ENCODE measurements at regions not wholly inside any gene's neighbourhood (a gene's known extent, or its start where the extent isn't known, plus 50 kb on each side); places are given as distances from the start of the nearest gene placed in this dataset.
"Not testable (repeated sequence)": the region's sequence is repeated elsewhere in the genome, so short reads cannot be mapped to it uniquely, and the experiment has no call there.

DNA sequence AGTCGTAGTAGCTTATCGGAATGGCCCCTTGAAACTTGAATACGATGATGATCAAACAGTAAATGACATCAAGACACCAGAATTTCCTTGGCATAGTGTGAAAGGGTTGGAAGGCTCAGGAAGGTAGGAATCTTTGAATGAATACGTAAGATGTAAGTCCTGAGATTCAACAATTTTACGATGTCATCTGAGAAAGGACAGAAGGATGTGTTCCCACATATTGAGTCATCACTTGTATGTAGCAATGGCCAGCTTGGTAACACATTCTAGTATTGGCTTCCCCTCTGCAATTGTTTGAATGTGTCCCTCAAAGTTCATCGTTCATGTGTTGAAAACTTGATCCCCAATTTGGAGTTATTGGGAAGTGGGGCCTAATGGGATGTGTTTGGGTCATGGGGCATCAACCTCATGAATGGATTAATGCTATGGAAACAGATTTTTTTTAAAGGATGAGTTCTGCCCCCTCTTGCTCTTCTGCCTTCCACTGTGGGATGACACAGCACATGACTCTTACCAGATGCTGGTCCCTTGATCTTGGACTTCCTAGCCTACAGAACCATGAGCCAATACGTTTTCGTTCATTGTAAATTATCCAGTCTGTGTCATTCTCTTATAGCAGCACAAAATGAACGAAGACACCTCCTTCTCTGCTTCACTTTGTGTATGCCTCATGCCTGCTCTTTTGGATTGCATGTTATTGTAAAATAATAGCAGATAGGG is 284.6 kb downstream of the BCAT1 start:
- peak; percentile 55 to 71 for DNase-seq

DNA sequence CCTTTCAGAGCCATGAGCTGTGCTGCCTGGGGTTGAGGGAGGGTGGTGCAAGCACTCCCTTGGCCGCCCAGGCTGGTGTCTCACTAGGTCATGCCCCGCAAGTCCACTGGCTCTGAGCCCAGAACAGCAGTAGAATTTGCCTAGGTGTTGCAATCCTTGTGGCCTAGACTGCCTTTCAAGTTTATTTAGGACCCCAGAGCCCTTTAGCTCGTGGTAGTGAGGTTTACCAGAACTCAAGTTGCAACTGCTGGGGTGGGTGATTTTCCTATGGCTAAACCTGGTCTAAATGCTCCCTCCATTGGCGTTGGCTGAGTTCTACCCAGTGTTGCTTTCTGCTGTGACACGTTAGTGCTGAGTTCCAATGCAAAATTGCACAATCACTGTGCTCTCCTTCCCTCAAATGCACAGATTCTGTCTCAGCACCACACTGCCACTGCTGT is 287.2 kb downstream of the BCAT1 start:
- peak; percentile 85 to 91 for DNase-seq

DNA sequence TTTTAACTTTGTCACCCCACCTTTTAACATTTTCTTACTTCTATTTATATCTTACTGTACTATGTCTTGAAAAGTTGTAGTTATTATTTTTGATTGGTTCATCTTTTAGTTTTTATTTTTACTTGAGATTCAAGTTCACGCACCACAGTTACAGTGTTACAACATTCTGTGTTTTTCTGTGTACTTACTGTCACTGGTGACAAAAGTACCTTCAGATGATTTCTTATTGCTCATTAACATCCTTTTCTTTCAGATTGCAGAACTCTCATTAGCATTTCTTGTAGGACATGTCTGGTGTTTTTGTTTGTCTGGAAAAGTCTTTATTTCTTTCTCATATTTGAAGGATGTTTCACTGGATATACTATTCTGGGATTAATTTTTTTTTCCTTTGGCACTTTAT is 289.9 kb downstream of the BCAT1 start:
- no peak for DNase-seq

DNA sequence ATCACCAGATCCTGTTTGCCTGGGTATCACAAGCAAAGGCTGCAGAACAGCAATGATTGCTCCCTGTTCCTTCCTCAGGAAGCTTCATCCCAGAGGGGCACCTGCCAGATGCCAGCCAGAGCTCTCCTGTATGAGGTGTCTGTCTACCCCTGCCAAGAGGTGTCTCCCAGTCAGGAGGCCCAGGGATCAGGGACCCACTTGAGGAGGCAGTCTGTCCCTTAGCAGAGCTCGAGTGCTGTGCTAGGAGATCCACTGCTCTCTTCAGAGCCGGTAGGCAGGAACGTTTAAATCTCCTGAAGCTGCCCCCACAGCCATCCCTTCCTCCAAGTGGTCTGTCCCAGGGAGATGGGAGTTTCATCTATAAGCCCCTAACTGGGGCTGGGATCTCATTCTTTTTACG is 294.6 kb downstream of the BCAT1 start:
- DNase-seq = not testable (repeated sequence)

DNA sequence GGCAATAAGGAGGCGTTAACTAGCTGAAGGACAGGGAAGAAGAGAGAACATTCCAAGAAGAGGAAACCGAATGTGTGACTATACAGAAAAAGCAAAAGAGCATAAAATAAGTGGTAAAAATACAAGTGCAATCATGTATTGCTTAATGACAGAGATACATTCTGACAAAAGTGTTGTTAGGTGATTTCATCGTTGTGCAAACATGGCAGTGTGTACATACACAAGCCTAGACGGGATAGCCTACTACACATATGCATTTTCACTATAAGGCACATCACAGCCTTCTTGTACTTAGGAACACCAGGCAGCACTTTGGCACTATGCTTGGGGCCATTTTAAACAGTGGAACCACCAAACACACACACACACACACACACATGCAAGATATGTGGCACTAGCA is 299.3 kb downstream of the BCAT1 start:
- DNase-seq = no peak

DNA sequence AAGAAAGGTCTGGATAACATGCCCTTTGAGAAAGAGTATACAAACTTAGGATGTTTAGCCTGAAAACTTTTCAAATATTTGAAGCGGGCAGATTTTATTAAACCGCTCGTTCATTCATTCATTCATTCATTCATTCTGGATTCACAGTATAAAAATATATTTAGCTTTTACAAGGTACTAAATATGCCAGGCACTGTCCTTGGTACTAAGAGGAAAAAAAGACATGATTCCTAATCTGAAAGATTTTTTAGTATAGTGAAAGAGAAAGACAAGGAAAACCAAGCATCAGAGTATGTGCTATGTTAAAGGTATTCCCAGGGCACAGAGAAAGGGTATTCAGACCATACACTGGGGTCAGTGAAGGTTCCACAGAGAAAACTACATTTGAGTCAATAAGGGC is 299.7 kb downstream of the BCAT1 start:
- DNase-seq = no peak

DNA sequence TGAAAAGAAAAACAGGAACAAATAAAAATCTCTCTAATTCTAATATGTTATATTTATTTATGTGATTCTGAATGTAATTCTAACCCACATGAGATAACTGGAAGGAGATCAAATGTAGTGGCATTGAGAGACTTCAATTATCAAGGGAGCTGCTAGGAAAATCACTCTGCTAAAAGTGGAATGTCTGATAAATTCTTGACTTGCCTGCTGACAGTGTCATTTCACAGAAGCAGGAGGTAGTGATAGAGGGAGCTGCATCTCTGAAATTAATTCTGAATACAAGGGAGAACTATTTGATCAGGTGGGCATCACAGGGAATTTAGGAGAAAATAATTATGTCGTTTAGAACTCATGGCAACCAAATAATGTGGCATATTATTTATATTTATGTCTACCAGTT is 303.6 kb downstream of the BCAT1 start:
- DNase-seq = no peak

DNA sequence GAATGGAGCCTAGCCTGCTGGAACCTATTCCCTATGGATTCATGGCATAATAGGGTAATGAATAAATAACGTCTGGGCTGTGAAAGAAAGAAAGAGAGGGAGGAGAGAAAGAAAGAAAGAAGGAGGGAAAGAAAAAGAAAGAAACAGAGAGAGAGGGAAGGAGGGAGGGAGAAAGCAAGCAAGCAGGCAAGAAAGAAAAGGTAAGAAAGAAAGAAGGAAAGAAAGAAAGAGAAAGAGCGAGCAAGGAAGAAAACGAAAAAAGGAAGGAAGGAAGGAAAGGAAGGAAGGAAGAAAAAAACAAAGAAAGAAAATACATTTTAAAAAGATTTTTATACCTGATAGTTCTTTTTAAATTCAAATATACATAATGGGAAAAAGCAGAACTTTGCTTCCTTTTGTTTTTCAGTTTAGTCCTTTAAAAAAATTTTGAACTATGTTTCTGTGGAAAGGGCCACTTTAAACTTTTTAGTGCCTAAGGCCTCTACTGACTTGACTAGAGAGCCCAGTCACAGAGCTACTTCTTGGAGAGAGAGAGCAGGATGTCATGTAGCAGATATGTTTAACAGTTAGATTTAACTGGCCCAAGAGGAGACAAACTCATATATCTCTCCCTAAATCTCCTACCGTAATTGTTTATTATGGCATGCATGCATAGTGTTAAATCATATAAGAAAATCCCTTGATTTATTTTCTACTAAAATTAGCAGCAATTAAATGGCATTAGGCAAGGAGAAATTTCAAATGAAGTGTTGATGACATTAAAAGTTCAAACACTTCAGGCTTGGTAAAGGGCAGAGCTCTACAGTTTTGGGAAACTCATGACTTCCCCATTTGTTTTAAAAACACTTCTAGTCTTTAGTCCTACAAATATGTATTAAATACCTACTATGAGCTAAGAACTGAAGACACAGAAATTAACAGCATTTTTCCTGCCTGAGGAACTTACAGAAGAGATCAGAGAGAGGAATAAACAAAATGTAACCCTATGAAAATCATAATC is 305.5 kb downstream of the BCAT1 start:
- no peak for DNase-seq

DNA sequence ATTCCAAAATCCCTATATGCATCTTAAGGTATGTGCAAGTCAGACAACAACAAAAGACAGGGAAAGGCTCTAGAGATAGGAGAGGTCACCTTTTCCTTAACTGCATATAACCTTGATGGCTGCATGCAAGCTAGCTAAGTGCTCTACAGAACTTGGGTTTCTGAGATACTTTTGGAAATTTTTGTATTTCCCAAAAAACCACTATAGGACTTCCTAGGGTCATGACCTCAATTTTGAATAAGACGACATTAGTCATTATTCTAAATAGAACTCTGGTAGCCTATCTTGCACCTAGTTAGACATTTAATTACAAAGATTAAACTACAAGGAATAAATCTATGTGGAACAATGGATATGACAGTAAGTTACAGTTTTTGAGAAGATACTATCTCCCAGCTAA is 309.3 kb downstream of the BCAT1 start:
- no peak for DNase-seq

DNA sequence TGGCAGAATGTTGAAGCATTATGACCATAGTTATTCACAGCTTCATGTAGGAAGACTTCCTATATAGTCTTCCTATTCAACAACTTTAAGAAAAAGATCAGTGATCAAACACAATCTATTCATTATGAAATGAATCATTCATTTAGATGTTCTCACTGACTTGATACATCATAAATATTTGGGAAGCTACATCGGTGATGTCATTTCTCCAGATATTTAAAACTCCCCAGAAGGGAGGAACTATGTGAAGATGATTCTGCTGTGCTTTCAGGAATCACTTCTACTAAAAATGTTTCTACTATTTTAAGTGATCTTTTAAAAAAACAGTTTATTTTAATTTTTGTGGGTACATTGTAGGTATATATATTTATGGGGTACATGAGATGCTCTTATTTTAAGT is 316.4 kb downstream of the BCAT1 start:
- peak in 1 of 2 donors; percentile 12 for DNase-seq

DNA sequence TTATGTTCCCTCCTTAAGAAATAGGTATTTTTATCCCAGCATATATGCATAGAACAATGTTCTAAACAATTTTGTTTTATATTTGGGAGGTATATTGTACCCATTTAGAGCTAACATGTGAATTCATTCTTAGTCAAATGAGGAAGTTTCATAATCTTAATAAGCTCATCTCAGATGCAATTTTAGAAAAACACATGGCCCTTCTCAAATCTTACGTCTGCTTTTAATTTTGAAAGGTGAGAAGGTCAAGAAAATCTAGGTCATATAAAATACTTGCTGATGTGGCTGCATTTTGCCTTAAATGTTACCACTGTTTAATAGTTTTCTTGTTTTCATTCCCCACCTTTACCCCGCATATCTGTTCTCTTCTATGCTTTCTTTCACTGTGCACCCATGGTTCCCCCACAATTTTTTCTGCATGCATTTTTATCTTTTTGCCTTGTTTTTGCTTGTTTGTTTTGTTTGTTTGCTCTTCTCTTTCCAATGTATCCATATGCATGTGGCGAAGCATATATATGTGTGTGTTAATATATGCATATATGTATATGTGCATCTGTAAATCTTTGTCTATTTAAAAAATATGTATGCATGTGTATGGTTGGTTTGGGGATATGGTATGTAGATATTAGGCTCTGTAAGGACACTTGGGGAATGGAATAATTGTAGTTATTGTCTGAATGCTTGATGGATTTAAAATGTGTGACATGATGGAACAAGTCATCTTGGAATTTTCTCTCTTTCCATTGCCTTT is 317.1 kb downstream of the BCAT1 start:
- peak in 1 of 2 donors; percentile 45 for DNase-seq

DNA sequence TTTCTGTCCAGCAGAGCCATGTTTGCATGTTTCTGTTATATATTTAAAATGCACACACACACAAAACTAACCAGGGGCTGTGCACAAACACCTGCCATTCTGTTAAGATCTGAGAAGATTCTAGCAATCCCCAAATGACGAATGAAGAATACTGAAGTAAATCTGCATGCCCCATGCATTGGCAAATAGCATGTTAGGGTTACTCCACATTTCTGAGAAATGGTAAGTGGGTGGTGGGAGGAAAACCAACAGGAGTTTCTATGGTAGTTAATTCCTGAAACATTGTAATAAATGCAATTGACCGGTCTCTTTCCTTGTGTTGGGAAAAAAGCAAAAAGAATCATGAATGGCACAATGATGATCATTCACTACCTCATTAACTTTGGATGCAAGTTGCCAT is 318.0 kb downstream of the BCAT1 start:
- peak; percentile 60 to 69 for DNase-seq

DNA sequence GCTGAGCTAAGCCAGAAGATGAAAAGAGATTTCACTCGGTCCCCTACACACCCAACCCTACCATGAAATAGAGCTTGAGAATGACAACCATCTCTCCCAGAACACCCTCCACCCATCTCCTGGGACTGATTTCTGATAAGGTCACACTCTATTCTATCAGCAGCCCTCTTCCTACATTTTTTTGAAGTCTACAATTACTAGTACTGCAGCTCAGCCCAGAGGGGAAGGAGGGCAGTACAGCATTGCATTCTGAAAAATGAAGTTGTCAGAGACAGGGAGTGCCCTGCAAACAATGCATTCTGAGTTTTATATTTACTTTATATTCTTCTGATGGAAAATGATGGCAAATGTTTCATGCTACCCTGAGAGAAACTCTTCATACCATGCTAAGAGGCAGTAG is 318.5 kb downstream of the BCAT1 start:
- no peak for DNase-seq

DNA sequence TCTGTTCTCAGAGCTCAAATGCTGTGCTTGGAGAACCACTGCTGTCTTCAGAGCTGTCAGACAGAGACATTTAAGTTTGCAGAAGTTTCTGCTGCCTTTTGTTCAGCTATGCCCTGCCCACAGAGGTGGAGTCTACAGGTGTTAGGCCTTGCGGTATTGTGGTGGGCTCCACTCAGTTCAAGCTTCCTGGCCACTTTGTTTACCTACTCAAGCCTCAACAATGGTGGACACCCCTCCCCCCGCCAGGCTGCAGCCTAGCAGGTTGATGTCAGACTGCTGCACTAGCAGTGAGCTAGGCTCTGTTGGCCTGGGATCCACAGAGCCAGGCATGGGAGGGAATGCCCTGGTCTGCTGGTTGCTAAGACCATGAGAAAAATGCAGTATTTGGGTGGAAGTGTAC is 323.8 kb downstream of the BCAT1 start:
- DNase-seq = no peak

DNA sequence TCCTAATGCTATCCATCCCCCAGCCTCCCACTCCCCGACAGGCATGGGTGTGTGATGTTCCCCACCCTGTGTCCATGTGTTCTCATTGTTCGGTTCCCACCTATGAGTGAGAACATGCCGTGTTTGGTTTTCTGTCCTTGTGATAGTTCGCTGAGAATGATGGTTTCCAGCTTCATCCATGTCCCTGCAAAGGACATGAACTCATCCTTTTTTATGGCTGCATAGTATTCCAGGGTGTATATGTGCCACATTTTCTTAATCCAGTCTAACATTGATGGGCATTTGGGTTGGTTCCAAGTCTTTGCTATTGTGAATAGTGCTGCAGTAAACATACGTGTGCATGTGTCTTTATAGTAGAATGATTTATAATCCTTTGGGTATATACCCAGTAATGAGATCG is 328.9 kb downstream of the BCAT1 start:
- not testable (repeated sequence) for DNase-seq

DNA sequence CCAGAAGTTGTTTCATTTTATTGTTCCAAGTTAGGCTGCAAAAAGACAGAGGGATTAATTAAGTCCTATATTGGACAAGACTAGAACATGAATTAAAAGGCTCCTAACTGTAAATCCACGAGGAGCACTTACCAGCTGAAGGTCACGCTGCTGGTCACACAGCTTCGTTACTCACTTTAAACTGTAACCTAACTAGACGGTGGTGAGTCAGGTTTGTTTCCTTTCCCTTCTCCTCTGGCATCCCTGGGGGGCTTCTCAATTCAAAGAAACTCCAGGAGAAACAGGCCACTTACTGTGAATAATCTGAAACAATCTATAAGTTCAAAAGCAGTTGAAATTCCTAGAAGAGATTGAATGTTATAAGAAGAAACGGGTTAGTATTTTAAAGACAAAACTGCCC is 331.4 kb downstream of the BCAT1 start:
- DNase-seq = no peak

DNA sequence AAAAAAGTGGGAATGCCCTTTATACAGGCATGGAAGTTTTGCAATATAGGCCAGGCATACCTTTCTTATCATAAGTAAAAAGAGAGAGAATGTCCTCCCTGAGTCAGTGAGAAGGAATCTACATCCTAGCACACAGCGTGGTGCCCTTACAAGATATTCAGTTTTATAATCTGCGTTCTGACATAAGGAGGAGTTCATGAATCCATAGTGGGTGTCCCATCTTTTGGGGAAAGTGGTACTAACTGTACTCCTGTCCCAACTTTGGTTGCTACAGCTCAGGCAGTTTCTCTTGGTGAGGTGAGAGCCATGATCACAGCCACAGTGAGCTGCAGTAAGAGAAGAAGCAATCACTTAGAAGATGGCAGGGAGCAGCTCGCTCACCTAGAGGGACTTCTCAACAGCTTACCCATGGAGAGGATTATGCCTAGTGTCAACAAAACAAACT is 332.9 kb downstream of the BCAT1 start:
- no peak for DNase-seq

DNA sequence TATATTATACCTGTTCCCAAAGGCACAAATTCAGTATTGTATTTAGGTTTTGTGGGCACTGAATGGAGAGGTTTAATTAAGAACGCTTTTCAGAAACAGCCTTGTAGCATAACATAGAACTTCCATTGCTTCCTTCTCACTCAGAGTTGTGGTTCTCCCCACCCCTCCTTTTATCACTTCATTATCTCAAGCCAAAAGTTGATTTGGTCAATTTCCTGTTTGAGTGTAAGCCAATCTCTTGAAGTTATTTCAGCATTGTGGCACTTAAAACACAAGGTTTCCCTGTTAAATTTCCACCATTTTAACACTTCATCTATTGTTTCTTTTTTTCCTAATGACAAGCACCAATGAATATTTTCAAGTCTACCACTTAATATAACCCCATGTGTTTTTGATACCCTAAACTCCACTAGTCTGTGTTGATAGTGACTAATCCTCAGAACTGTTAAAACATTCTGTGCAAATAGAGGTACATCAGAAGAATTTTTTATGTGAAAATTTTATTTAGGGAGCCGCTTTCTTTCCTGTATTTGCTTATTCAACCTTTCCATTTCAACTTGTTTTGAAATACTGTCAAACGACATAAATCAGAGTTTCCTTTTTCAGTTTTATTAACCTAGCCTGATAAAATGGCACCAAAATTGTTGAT is 340.1 kb downstream of the BCAT1 start:
- no peak for DNase-seq

DNA sequence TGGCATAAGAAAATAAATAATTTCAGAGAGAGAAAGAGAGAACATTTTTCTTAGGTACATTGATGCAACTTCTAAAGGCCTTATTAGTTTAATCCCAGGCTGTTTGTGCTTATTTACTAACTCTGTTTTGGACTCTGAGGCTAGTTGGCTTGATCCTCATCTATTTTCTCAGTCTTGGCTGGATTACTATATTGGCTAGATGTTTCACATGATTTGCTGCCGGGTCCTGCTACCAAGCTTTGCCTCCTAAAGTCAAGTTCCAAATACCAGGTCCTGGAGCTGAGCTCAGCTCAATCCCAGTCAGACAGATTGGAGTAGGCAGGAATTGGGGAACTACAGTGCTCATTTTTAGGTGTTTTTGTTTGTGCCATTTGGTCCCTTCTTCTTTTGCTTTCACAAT is 340.8 kb downstream of the BCAT1 start:
- no peak for DNase-seq

DNA sequence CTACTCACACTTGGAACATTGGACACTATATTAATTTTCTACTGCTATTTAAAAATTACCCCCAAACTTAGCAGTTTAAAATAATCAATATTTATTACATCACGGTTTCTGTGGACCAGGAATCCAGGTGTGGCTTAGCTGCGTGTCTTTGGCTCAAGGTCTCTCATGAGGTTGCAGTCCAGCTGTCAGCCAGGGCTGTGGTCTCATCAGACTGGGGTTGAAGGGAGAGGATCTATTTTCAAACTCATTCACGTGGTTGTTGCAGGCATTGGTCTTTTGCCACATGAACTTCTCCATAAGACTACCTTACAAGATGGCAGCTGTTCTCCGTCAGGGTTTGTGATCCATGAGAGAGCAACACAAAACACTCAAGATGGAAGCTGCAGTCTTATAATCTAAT is 343.0 kb downstream of the BCAT1 start:
- DNase-seq = no peak

DNA sequence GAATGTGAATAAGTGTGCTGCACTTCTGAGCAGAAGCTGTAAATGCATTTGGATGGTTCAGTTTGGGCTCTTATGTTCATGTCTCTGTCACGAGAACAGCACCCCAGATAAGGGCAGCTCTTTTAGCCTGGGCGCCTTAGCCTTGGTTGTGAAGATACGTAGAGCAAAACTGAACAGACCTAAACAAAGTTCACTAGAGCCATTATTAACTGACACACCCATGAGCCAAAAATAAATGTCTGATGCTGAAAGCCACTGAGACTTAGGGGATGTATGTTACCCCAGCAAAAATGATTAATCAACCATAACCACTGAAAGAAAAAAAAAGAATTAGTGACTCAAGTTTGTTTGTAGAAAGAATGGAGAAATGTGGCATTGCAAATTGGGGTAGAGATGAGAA is 343.4 kb downstream of the BCAT1 start:
- no peak for DNase-seq

DNA sequence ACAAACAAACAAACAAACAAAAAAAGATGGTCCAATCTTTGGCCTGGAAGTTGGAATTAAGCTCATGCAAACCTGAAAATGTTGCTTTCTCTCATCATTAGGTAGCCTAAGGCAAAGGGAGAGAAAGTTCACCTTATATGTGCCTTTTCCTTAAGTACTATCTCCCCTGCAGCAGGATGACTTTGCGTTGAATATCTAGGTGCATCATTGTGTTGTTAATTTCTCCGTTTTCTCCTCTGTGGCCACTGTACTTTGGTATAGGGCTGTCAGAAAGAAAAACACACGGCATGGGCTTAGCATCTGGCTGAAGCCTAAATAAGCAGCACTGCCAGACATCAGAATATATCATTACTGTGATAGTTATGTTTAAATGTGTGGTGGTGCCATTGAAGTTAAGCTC is 345.5 kb downstream of the BCAT1 start:
- no peak for DNase-seq
